RWPE2 (cell line): ENCODE measurements at regions not wholly inside any gene's neighbourhood (a gene's known extent, or its start where the extent isn't known, plus 50 kb on each side); places are given as distances from the start of the nearest gene placed in this dataset.

Source experiments
- ATAC-seq: fragments of 200-7000 bp; cut with Tn5 transposase; 3 replicates; pipeline ENCODE4 v1.9.1; 2021; ENCODE audit warnings: low read depth
- DNase-seq: peaks from one replicate; pipeline ENCODE4 v3.0.0-alpha.2; 2020; ENCODE audit warnings: low spot score
- H3K27ac ChIP-seq: fragments of 450-650 bp; 2 replicates; pipeline ENCODE4 v1.5.1; 2017; ENCODE audit warnings: mild to moderate bottlenecking; ENCODE audit not compliant: poor library complexity, severe bottlenecking
- H3K27me3 ChIP-seq: fragments of 250-450 bp; sonication (Bioruptor Pico); 2 replicates; pipeline ENCODE4 v1.5.1; 2021; ENCODE audit warnings: mild to moderate bottlenecking, moderate library complexity; ENCODE audit not compliant: insufficient read depth, poor library complexity, severe bottlenecking
- H3K36me3 ChIP-seq: fragments of 250-450 bp; sonication (Bioruptor Pico); 2 replicates; pipeline ENCODE4 v1.5.1; 2020; ENCODE audit warnings: low read depth, mild to moderate bottlenecking, moderate library complexity
- H3K4me1 ChIP-seq: fragments of 250-450 bp; sonication (Bioruptor Pico); 2 replicates; pipeline ENCODE4 v1.5.1; 2021; ENCODE audit warnings: mild to moderate bottlenecking, moderate library complexity; ENCODE audit not compliant: insufficient read depth, poor library complexity, severe bottlenecking
- H3K4me3 ChIP-seq: fragments of 250-450 bp; sonication (Bioruptor Pico); 2 replicates; pipeline ENCODE4 v1.5.1; 2021; ENCODE audit warnings: mild to moderate bottlenecking, moderate library complexity; ENCODE audit not compliant: severe bottlenecking
- H3K9me3 ChIP-seq: fragments of 250-450 bp; sonication (Bioruptor Pico); 2 replicates; pipeline ENCODE4 v1.5.1; 2021; ENCODE audit warnings: mild to moderate bottlenecking, moderate library complexity; ENCODE audit not compliant: severe bottlenecking
- CTCF ChIP-seq: fragments of 450-650 bp; IDR thresholded peaks from one replicate; pipeline ENCODE4 v1.5.1; 2017; ENCODE audit warnings: mild to moderate bottlenecking, moderate library complexity; ENCODE audit not compliant: poor library complexity, severe bottlenecking

GRCh38 chr3:30550246-30550645, 56.2 kb upstream of the TGFBR2 start:
- no peaks in the 10 kb centered on the region for H3K36me3 ChIP-seq
- no peak overlapping the region for H3K4me3 ChIP-seq
- peak overlapping the region; percentile 76 for H3K27ac ChIP-seq
- ATAC-seq (peak; percentile 90), DNase-seq (no peak)
- no peak for TF ChIP-seq CTCF
- peaks cover 30% of the 10 kb centered on the region for H3K4me1 ChIP-seq
- H3K27me3 ChIP-seq, result no peaks in the 10 kb centered on the region
- H3K9me3 ChIP-seq, result no peaks in the 10 kb centered on the region

GRCh38 chr3:30551266-30551665, 55.1 kb upstream of the TGFBR2 start:
- ATAC-seq (no peak), DNase-seq (no peak)
- no peaks in the 10 kb centered on the region for H3K27me3 ChIP-seq
- peak overlapping the region; percentile 76 for H3K27ac ChIP-seq
- no peak for TF ChIP-seq CTCF
- H3K4me1 ChIP-seq, result peaks cover 23% of the 10 kb centered on the region
- H3K9me3 ChIP-seq, result no peaks in the 10 kb centered on the region
- no peak overlapping the region for H3K4me3 ChIP-seq
- H3K36me3 ChIP-seq, result no peaks in the 10 kb centered on the region

- H3K36me3 ChIP-seq, result no peaks in the 10 kb centered on the region
- no peaks in the 10 kb centered on the region for H3K27me3 ChIP-seq
- DNase-seq (no peak), ATAC-seq (no peak)
- no peak overlapping the region for H3K27ac ChIP-seq
- TF ChIP-seq CTCF, result no peak
- no peaks in the 10 kb centered on the region for H3K9me3 ChIP-seq
- no peak overlapping the region for H3K4me3 ChIP-seq
- peaks cover 23% of the 10 kb centered on the region for H3K4me1 ChIP-seq
Measured at GRCh38 chr3:30551927-30552326, 54.5 kb upstream of the TGFBR2 start.

- peak overlapping the region; percentile 32 for H3K27ac ChIP-seq
- no peak for DNase-seq
- H3K4me1 ChIP-seq, result peaks cover 16% of the 10 kb centered on the region
- ATAC-seq, result 0 out of 3 replicates have a peak, but pooled peaks have one; percentile 27
- H3K36me3 ChIP-seq, result no peaks in the 10 kb centered on the region
- H3K27me3 ChIP-seq, result no peaks in the 10 kb centered on the region
- TF ChIP-seq CTCF, result no peak
- no peaks in the 10 kb centered on the region for H3K9me3 ChIP-seq
- H3K4me3 ChIP-seq, result no peak overlapping the region
Measured at GRCh38 chr3:30553641-30554316, 52.6 kb upstream of the TGFBR2 start.

GRCh38 chr3:30554317-30554690, 52.1 kb upstream of the TGFBR2 start:
- no peaks in the 10 kb centered on the region for H3K27me3 ChIP-seq
- TF ChIP-seq CTCF, result no peak
- H3K4me1 ChIP-seq, result peaks cover 16% of the 10 kb centered on the region
- ATAC-seq (no peak), DNase-seq (no peak)
- no peaks in the 10 kb centered on the region for H3K9me3 ChIP-seq
- H3K36me3 ChIP-seq, result no peaks in the 10 kb centered on the region
- peak overlapping the region; percentile 32 for H3K27ac ChIP-seq
- H3K4me3 ChIP-seq, result no peak overlapping the region
